ENCODE measurements at regions not wholly inside any gene's neighbourhood (a gene's known extent, or its start where the extent isn't known, plus 50 kb on each side); places are given as distances from the start of the nearest gene placed in this dataset.

DNA sequence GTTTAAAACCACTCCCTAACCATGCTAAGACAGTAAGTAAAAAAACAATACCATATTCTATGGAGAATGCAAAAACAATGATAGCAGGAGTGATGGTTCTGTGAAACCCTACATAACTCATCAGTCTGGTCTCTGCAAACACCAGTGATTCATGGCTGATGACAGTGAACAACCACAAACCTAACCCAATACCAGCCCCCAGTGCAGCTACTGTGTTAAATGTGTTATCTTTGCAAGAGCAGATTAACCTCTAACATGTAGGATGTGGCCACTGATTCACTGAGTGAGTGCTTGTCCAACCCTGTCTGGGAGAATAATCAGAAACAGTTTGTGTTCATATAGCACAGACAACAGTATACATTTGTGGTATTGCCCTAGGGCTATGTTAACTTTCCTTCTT is 100.2 kb upstream of the COG2 start:
- H3K4me3 ChIP-seq (ENCODE audit: low read depth, low read length) = no peak overlapping the region
- no peak for DNase-seq (ENCODE audit: low read depth)
- TF ChIP-seq, protein P1, sequence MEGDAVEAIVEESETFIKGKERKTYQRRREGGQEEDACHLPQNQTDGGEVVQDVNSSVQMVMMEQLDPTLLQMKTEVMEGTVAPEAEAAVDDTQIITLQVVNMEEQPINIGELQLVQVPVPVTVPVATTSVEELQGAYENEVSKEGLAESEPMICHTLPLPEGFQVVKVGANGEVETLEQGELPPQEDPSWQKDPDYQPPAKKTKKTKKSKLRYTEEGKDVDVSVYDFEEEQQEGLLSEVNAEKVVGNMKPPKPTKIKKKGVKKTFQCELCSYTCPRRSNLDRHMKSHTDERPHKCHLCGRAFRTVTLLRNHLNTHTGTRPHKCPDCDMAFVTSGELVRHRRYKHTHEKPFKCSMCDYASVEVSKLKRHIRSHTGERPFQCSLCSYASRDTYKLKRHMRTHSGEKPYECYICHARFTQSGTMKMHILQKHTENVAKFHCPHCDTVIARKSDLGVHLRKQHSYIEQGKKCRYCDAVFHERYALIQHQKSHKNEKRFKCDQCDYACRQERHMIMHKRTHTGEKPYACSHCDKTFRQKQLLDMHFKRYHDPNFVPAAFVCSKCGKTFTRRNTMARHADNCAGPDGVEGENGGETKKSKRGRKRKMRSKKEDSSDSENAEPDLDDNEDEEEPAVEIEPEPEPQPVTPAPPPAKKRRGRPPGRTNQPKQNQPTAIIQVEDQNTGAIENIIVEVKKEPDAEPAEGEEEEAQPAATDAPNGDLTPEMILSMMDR (IDR thresholded peaks at IDR 0.05; ENCODE audit: insufficient read depth, low read length) = no peak

DNA sequence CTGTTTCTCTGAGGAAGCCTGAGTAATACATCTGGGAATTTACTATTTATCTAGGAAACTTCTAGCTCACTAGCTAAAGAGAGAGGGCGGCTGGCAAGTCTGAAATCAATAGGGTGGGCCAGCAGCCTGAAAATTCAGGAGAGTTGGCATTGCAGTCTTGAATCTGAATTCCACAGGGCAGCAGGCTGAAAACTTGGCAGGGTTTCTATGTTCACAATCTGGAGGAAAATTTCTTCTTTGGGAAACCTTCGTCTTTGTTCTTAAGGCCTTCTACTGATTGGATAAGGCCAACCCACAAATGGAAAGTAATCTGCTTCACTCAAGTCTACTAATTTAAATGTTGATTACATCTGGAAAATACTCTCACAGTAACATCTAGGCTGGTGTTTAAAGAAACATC is 101.0 kb upstream of the COG2 start:
- no peak overlapping the region for H3K4me3 ChIP-seq (ENCODE audit: low read depth, low read length)
- TF ChIP-seq, protein P1 (IDR thresholded peaks at IDR 0.05; ENCODE audit: insufficient read depth, low read length) = no peak
- no peak for DNase-seq (ENCODE audit: low read depth)

DNA sequence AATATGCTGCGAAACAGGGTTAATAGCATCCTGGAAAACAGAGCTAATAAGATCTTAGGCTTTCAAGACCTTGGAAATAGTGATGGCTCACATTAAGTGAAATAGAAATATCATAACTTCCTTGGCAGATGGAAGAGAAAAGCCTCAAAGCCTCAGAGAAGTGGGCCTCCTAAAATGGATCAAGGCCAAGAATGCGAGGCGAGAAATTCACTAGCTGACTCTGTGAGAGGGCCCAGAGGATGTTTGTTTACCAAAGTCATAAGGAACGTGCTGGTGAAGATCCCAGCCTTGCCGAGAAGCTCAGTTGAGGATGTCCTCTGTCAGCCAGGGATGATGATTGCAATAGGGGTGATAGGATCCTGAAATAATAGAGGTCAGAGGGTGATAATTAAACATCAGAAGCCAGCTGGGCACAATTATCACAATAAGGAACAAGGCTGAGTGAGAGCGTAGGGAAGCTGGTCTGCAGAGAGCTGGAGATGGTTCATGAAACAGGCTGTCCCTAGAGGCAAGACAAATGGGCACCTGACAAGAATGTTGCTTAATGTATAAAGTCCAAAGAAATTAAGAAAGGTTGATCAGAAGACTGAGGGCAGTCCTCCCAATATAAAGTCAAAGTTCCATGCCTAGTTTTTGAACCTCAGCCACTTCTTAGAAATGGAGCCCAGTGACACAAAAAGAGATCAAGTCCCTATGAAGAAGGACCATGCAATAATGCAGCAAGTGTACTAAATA is 101.7 kb upstream of the COG2 start:
- DNase-seq (ENCODE audit: low read depth) = no peak
- TF ChIP-seq, protein P1 (IDR thresholded peaks at IDR 0.05; ENCODE audit: insufficient read depth, low read length) = no peak
- H3K4me3 ChIP-seq (ENCODE audit: low read depth, low read length) = no peak overlapping the region

DNA sequence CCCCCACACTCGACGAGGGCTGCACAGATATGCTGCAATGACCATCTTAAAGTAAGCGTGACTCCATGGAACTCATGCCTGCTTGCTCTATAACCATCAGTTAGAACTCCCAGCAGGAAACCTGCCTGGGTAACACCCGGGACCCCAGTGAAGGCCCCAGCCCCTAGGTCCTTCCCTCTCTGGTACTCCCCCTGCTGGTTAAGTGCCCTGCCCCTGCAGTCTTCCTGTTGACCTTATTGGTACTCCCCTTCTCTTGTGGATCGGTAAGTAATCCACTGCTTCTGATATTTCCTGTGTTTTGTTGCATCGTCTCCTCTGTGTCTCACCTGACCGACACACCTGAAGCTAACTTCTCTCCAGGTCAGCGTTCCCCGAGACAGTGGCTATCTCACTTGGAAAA is 104.8 kb upstream of the COG2 start:
- no peak overlapping the region for H3K4me3 ChIP-seq (ENCODE audit: low read depth, low read length)
- TF ChIP-seq, protein P1 (IDR thresholded peaks at IDR 0.05; ENCODE audit: insufficient read depth, low read length) = no peak
- DNase-seq (ENCODE audit: low read depth) = no peak

DNA sequence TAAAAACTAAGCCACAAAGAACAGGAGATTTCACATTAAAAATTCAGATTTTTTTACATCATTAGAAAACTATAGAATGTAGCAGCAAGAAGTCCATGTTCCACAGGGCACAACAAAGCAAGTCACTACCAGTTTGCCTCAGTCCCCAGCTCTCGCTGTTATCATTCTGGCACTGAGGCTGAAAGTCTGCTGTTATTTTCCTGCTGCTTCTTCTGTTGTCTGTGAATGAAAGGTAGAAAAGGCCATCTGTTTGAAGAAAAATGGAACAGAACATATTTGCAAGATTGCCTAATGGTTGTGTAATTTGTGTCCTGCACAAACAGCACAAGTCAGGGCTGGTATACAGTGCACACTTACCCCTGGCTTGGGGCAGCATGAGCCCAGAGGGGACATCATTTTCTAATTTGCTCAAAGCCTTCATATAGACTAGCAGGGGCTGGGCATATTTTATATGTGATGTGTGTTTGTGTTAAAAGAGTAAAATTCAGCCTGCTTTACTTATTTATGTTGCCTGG is 105.6 kb upstream of the COG2 start:
- TF ChIP-seq, protein P1 (IDR thresholded peaks at IDR 0.05; ENCODE audit: insufficient read depth, low read length) = no peak
- DNase-seq (ENCODE audit: low read depth) = no peak
- H3K4me3 ChIP-seq (ENCODE audit: low read depth, low read length) = no peak overlapping the region

DNA sequence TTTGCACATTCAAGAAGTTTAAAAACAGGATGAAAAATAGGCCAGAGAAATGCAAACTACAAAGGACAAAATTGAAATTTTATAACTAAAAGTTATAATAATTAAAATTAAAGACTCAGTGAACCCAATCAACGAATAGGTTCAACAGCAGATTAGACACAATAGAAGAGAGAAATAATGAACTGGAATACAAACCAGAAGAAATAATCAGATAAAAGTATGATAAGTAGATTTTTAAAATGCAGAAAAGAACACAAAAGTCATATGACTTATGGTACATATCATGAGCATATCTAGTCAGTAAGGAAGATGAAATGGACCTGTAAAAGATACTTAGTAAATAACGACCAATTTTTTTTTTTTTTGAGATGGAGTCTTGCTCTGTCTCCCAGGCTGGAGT is 108.1 kb upstream of the COG2 start:
- H3K4me3 ChIP-seq (ENCODE audit: low read depth, low read length) = no peak overlapping the region
- no peak for DNase-seq (ENCODE audit: low read depth)
- TF ChIP-seq, protein P1 (IDR thresholded peaks at IDR 0.05; ENCODE audit: insufficient read depth, low read length) = no peak

DNA sequence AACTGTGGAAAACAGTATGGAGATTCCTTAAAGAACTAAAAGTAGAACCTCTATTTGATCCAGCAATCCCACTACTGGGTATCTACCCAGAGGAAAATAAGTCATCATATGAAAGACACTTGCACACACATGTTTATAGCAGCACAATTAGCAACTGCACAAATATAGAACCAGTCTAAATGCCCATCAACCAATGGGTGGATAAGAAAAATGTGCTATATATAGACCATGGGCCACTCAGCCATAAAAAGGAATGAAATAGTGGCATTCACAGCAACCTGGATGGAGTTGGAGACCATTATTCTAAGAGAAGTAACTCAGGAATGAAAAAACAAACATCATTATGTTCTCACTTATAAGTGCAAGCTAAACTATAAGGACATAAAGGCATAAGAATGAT is 105.0 kb upstream of the PGBD5 start:
- TF ChIP-seq, protein P1 (IDR thresholded peaks at IDR 0.05; ENCODE audit: insufficient read depth, low read length) = no peak
- DNase-seq (ENCODE audit: low read depth) = no peak
- no peak overlapping the region for H3K4me3 ChIP-seq (ENCODE audit: low read depth, low read length)

Measured in fibroblast of the aortic adventitia (primary cell).